ENCODE measurements at regions not wholly inside any gene's neighbourhood (a gene's known extent, or its start where the extent isn't known, plus 50 kb on each side); places are given as distances from the start of the nearest gene placed in this dataset.
A peak's percentile ranks its signal among the peaks of the same experiment; 100 is the strongest.

- no peak for DNase-seq (ENCODE audit: extremely low read depth, low read depth)
These were observed 302.6 kb upstream of the ADAMTS16 start for GRCh38 chr5:4837489-4838058.

GRCh38 chr5:4845221-4845620 lies 294.9 kb upstream of the ADAMTS16 start:
- DNase-seq (ENCODE audit: extremely low read depth, low read depth), result no peak

GRCh38 chr5:4847766-4848165 lies 292.4 kb upstream of the ADAMTS16 start:
- DNase-seq (ENCODE audit: extremely low read depth, low read depth), result no peak

- no peak for DNase-seq (ENCODE audit: extremely low read depth, low read depth)
These were observed 285.1 kb upstream of the ADAMTS16 start for GRCh38 chr5:4855036-4855435.

GRCh38 chr5:4855880-4856279 lies 284.2 kb upstream of the ADAMTS16 start:
- no peak for DNase-seq (ENCODE audit: extremely low read depth, low read depth)

- no peak for DNase-seq (ENCODE audit: extremely low read depth, low read depth)
These were observed 282.4 kb upstream of the ADAMTS16 start for GRCh38 chr5:4857761-4858160.

- DNase-seq (ENCODE audit: extremely low read depth, low read depth), result no peak
These were observed 280.5 kb upstream of the ADAMTS16 start for GRCh38 chr5:4859500-4860235.

- DNase-seq (ENCODE audit: extremely low read depth, low read depth), result no peak
These were observed 279.5 kb upstream of the ADAMTS16 start for GRCh38 chr5:4860631-4861030.

GRCh38 chr5:4862500-4862899 lies 277.6 kb upstream of the ADAMTS16 start:
- DNase-seq (ENCODE audit: extremely low read depth, low read depth), result peak; percentile 35

- DNase-seq (ENCODE audit: extremely low read depth, low read depth), result no peak
These were observed 273.9 kb upstream of the ADAMTS16 start for GRCh38 chr5:4866131-4866659.

- no peak for DNase-seq (ENCODE audit: extremely low read depth, low read depth)
These were observed 273.3 kb upstream of the ADAMTS16 start for GRCh38 chr5:4866817-4867216.

GRCh38 chr5:4868140-4868735 lies 271.9 kb upstream of the ADAMTS16 start:
- peak; percentile 46 for DNase-seq (ENCODE audit: extremely low read depth, low read depth)

GRCh38 chr5:4873652-4874051 lies 266.5 kb upstream of the ADAMTS16 start:
- no peak for DNase-seq (ENCODE audit: extremely low read depth, low read depth)

- DNase-seq (ENCODE audit: extremely low read depth, low read depth), result no peak
These were observed 266.0 kb upstream of the ADAMTS16 start for GRCh38 chr5:4874097-4874496.

GRCh38 chr5:4875942-4876341 lies 264.2 kb upstream of the ADAMTS16 start:
- DNase-seq (ENCODE audit: extremely low read depth, low read depth), result no peak

- no peak for DNase-seq (ENCODE audit: extremely low read depth, low read depth)
These were observed 263.3 kb upstream of the ADAMTS16 start for GRCh38 chr5:4876804-4877203.

- no peak for DNase-seq (ENCODE audit: extremely low read depth, low read depth)
These were observed 262.6 kb upstream of the ADAMTS16 start for GRCh38 chr5:4877579-4877978.

- no peak for DNase-seq (ENCODE audit: extremely low read depth, low read depth)
These were observed 261.1 kb upstream of the ADAMTS16 start for GRCh38 chr5:4879075-4879474.

GRCh38 chr5:4879693-4880303 lies 260.3 kb upstream of the ADAMTS16 start:
- peak; percentile 55 for DNase-seq (ENCODE audit: extremely low read depth, low read depth)

- no peak for DNase-seq (ENCODE audit: extremely low read depth, low read depth)
These were observed 259.8 kb upstream of the ADAMTS16 start for GRCh38 chr5:4880304-4880741.

GRCh38 chr5:4881366-4882002 lies 258.6 kb upstream of the ADAMTS16 start:
- DNase-seq (ENCODE audit: extremely low read depth, low read depth), result no peak

Data from NCI-H460 (cell line).